CD14-positive monocyte (primary cell): ENCODE measurements at regions not wholly inside any gene's neighbourhood (a gene's known extent, or its start where the extent isn't known, plus 50 kb on each side); places are given as distances from the start of the nearest gene placed in this dataset.

Source experiments
- DNase-seq, 3 donors: peaks; one replicate each; pipeline ENCODE4 v3.0.0-alpha.2; 2011 to 2022
- H2AFZ ChIP-seq: 2 replicates; pipeline ENCODE4 v1.6.0; 2012; ENCODE audit warnings: mild to moderate bottlenecking, low read depth, low read length, inconsistent platforms; ENCODE audit not compliant: insufficient read depth, poor library complexity, severe bottlenecking
- H3K27ac ChIP-seq, 2 donors: 1 replicate in 1 of 2; 2 replicates in 1 of 2; pipeline ENCODE4 v1.5.1; 2012 to 2013; ENCODE audit warnings: low read length in 2 of 2, control low read depth in 1 of 2, inconsistent platforms in 1 of 2, low read depth in 1 of 2, mild to moderate bottlenecking in 1 of 2
- H3K27me3 ChIP-seq, 2 donors: one replicate each; pipeline versions ENCODE4 v1.6.0 to v1.6.1; 2011 to 2013; ENCODE audit warnings: low read length in 2 of 2; ENCODE audit not compliant: control insufficient read depth in 2 of 2, insufficient read depth in 2 of 2
- H3K36me3 ChIP-seq, 2 donors: replicated peaks in 1 of 2; 1 replicate in 1 of 2; 2 replicates in 1 of 2; pipeline versions ENCODE4 v1.5.1 to v1.6.1; 2012 to 2013; ENCODE audit warnings: low read length in 2 of 2, control low read depth in 1 of 2, inconsistent platforms in 1 of 2, mild to moderate bottlenecking in 1 of 2; ENCODE audit not compliant: insufficient read depth in 2 of 2, control insufficient read depth in 1 of 2
- H3K4me1 ChIP-seq, 2 donors: 1 replicate in 1 of 2; 2 replicates in 1 of 2; pipeline versions ENCODE4 v1.5.1 to v1.6.1; 2012 to 2013; ENCODE audit warnings: low read length in 2 of 2, control low read depth in 1 of 2, inconsistent platforms in 1 of 2, mild to moderate bottlenecking in 1 of 2, moderate library complexity in 1 of 2; ENCODE audit not compliant: insufficient read depth in 2 of 2, control insufficient read depth in 1 of 2
- H3K4me2 ChIP-seq: replicated peaks from 2 replicates; pipeline ENCODE3; 2012; ENCODE audit warnings: low read length, moderate library complexity, mild to moderate bottlenecking; ENCODE audit not compliant: poor library complexity, severe bottlenecking; ENCODE audit errors: extremely low read depth
- H3K4me3 ChIP-seq, 3 experiments: fragments of 200-600 bp in 1 of 3; sonication (generic) in 1 of 3; replicated peaks in 1 of 3; 1 replicate in 2 of 3; 2 replicates in 1 of 3; pipeline ENCODE4 v1.5.1; 2011 to 2013; ENCODE audit warnings: low read length in 3 of 3, mild to moderate bottlenecking in 3 of 3, control low read depth in 2 of 3, low read depth in 2 of 3, inconsistent platforms in 1 of 3, moderate library complexity in 1 of 3
- H3K79me2 ChIP-seq: 2 replicates; pipeline ENCODE4 v1.6.0; 2012; ENCODE audit warnings: mild to moderate bottlenecking, control low read depth, inconsistent platforms, low read length, moderate library complexity; ENCODE audit not compliant: insufficient read depth
- H3K9ac ChIP-seq: 2 replicates; pipeline ENCODE4 v1.6.0; 2017; ENCODE audit warnings: low read length, mild to moderate bottlenecking; ENCODE audit not compliant: insufficient read depth, poor library complexity, severe bottlenecking
- H3K9me3 ChIP-seq, 2 donors: replicated peaks in 1 of 2; 1 replicate in 1 of 2; 2 replicates in 1 of 2; pipeline versions ENCODE4 v1.5.1 to v1.6.1; 2012 to 2013; ENCODE audit warnings: low read length in 2 of 2, control low read depth in 1 of 2; ENCODE audit not compliant: control insufficient read depth in 1 of 2, insufficient read depth in 1 of 2
- H4K20me1 ChIP-seq: 2 replicates; pipeline ENCODE4 v1.6.0; 2012; ENCODE audit warnings: mild to moderate bottlenecking, low read length, control low read depth, moderate library complexity; ENCODE audit not compliant: insufficient read depth
- H3K27ac Mint-ChIP-seq, 7 donors: one replicate each; pipeline ENCODE4 v1.8.0; 2020; ENCODE audit warnings: mild to moderate bottlenecking in 7 of 7, mixed read lengths in 7 of 7, moderate library complexity in 6 of 7, inconsistent platforms in 2 of 7
- H3K27me3 Mint-ChIP-seq, 3 donors: one replicate each; pipeline ENCODE4 v1.8.0; 2021 to 2022; ENCODE audit warnings: low read depth in 3 of 3, mild to moderate bottlenecking in 3 of 3, mixed read lengths in 3 of 3, moderate library complexity in 3 of 3, inconsistent platforms in 1 of 3
- H3K36me3 Mint-ChIP-seq, 2 donors: one replicate each; pipeline ENCODE4 v1.8.0; 2020; ENCODE audit warnings: mixed read lengths in 2 of 2, inconsistent platforms in 1 of 2, mild to moderate bottlenecking in 1 of 2
- H3K4me1 Mint-ChIP-seq: one replicate; pipeline ENCODE4 v1.8.0; 2020; ENCODE audit warnings: mild to moderate bottlenecking, mixed read lengths
- H3K4me3 Mint-ChIP-seq, 2 donors: one replicate each; pipeline ENCODE4 v1.8.0; 2020; ENCODE audit warnings: mild to moderate bottlenecking in 2 of 2, mixed read lengths in 2 of 2, moderate library complexity in 1 of 2
- H3K9me3 Mint-ChIP-seq, 7 donors: one replicate each; pipeline ENCODE4 v1.8.0; 2020 to 2022; ENCODE audit warnings: mixed read lengths in 7 of 7, mild to moderate bottlenecking in 6 of 7, moderate library complexity in 6 of 7, inconsistent platforms in 2 of 7
- WGBS: methylation state at CpG from one replicate; pipeline ENCODE4 v1.1.5; 2013; ENCODE audit warnings: missing lambda C conversion rate; ENCODE audit not compliant: insufficient coverage; 5-methylcytosine and 5-hydroxymethylcytosine counted together
- intact Hi-C, 2 donors: fragments of 100-400 bp; cut with micrococcal nuclease; formaldehyde crosslinking; loops; one replicate each; pipeline versions ENCODE4 v1.15.0 to v1.15.1; 2023
- TF ChIP-seq, protein P1 (sequence below): fragments of 200-600 bp; IDR thresholded peaks from one replicate; pipeline ENCODE4 v1.8.0; 2022; ENCODE audit warnings: antibody characterized with exemption, mild to moderate bottlenecking

- peaks cover 0 to 3% of the 10 kb centered on the region in 2 donors for H3K27me3 ChIP-seq
- intact Hi-C loops, result no loop called here
- TF ChIP-seq, protein P1, sequence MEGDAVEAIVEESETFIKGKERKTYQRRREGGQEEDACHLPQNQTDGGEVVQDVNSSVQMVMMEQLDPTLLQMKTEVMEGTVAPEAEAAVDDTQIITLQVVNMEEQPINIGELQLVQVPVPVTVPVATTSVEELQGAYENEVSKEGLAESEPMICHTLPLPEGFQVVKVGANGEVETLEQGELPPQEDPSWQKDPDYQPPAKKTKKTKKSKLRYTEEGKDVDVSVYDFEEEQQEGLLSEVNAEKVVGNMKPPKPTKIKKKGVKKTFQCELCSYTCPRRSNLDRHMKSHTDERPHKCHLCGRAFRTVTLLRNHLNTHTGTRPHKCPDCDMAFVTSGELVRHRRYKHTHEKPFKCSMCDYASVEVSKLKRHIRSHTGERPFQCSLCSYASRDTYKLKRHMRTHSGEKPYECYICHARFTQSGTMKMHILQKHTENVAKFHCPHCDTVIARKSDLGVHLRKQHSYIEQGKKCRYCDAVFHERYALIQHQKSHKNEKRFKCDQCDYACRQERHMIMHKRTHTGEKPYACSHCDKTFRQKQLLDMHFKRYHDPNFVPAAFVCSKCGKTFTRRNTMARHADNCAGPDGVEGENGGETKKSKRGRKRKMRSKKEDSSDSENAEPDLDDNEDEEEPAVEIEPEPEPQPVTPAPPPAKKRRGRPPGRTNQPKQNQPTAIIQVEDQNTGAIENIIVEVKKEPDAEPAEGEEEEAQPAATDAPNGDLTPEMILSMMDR, result no peak
Observed at GRCh38 chr1:29760067-29760564, 523.8 kb downstream of the PTPRU start.

GRCh38 chr1:29758781-29759499, 522.6 kb downstream of the PTPRU start:
- H3K4me3 Mint-ChIP-seq, result no peak overlapping the region
- Histone ChIP-seq H4K20me1 (no peaks in the 10 kb centered on the region), H3K27me3 (no peaks in the 10 kb centered on the region), H3K4me3 (no peak overlapping the region), H3K9me3 (no peaks in the 10 kb centered on the region), H3K4me2 (no peak overlapping the region), H3K27ac (no peak overlapping the region), H2AFZ (no peak overlapping the region), H3K9ac (no peak overlapping the region), H3K36me3 (no peaks in the 10 kb centered on the region), H3K4me1 (no peaks in the 10 kb centered on the region), H3K79me2 (no peaks in the 10 kb centered on the region)
- peaks cover 5 to 15% (median 7%) of the 10 kb centered on the region in 3 donors for H3K27me3 Mint-ChIP-seq
- peaks cover 0 to 2% (median 0%) of the 10 kb centered on the region in 7 donors for H3K9me3 Mint-ChIP-seq
- WGBS, result 51% methylated on average over 3 of the region's 5 CpGs
- intact Hi-C loops, result no loop called here
- no peak for DNase-seq
- no peak overlapping the region for H3K27ac Mint-ChIP-seq
- H3K36me3 Mint-ChIP-seq, result no peaks in the 10 kb centered on the region
- no peaks in the 10 kb centered on the region for H3K4me1 Mint-ChIP-seq
- TF ChIP-seq, protein P1, result no peak

More at GRCh38 chr1:29760067-29760564, 523.8 kb downstream of the PTPRU start:
- H3K4me1 Mint-ChIP-seq, result no peaks in the 10 kb centered on the region
- no peaks in the 10 kb centered on the region for H3K36me3 Mint-ChIP-seq
- Histone ChIP-seq H4K20me1 (no peaks in the 10 kb centered on the region), H3K4me2 (no peak overlapping the region), H3K36me3 (no peaks in the 10 kb centered on the region), H3K9ac (no peak overlapping the region), H3K4me1 (no peaks in the 10 kb centered on the region), H3K9me3 (no peaks in the 10 kb centered on the region), H3K27ac (no peak overlapping the region), H3K4me3 (no peak overlapping the region), H3K79me2 (no peaks in the 10 kb centered on the region), H2AFZ (no peak overlapping the region)
- H3K4me3 Mint-ChIP-seq, result no peak overlapping the region
- H3K27ac Mint-ChIP-seq, result no peak overlapping the region
- peaks cover 0 to 2% (median 0%) of the 10 kb centered on the region in 7 donors for H3K9me3 Mint-ChIP-seq
- 93% methylated on average over 7 of the region's 7 CpGs for WGBS
- no peak for DNase-seq
- H3K27me3 Mint-ChIP-seq, result peaks cover 5 to 20% (median 9%) of the 10 kb centered on the region in 3 donors
